ENCODE measurements at regions not wholly inside any gene's neighbourhood (a gene's known extent, or its start where the extent isn't known, plus 50 kb on each side); places are given as distances from the start of the nearest gene placed in this dataset.

- TF ChIP-seq CTCF (IDR thresholded peaks at IDR 0.05 in 8 of 11, conservative IDR thresholded peaks at IDR 0.05 in 3 of 11) (no peak), POLR2A (IDR thresholded peaks at IDR 0.05) (no peak), POLR2AphosphoS5 (IDR thresholded peaks at IDR 0.05) (no peak)
Measured at GRCh38 chr15:72847806-72848205, 64.2 kb upstream of the ADPGK start.

Data from spleen (tissue), 7 donors.